Endothelial cell of umbilical vein (primary cell): ENCODE measurements at regions not wholly inside any gene's neighbourhood (a gene's known extent, or its start where the extent isn't known, plus 50 kb on each side); places are given as distances from the start of the nearest gene placed in this dataset.

Experiments used
- BruUV-seq: library from RNA; stranded (reverse); fragments of 400-500 nt; replicated peaks from 2 replicates; lab custom pipeline; 2021; lab: Mats Ljungman, UMichigan
- CTCF ChIA-PET: fragments of 300-600, 350-600 bp; sonication (Branson Sonifier 250); formaldehyde crosslinking; loops from one replicate; lab custom pipeline; 2021; ENCODE audit warnings: antibody characterized with exemption, inconsistent platforms; lab: Charles Lee
- POLR2A ChIA-PET: fragments of 300-600, 350-600 bp; sonication (Branson Sonifier 250); formaldehyde crosslinking; loops from one replicate; lab custom pipeline; 2021; ENCODE audit warnings: antibody characterized with exemption, inconsistent platforms; lab: Charles Lee
- DNase-seq: peaks from one replicate; pipeline ENCODE4 v3.0.0-alpha.2; 2011; ENCODE audit warnings: low read depth, low spot score
- FAIRE-seq: peaks from 2 replicates; lab custom pipeline; 2011; peaks lifted over from hg19 to GRCh38; lab: Jason Lieb, UNC
- H2AFZ ChIP-seq: 2 replicates; pipeline ENCODE4 v1.6.0; 2012; ENCODE audit warnings: low read depth, low read length, control low read depth, inconsistent platforms
- H3K27ac ChIP-seq: 2 replicates; pipeline ENCODE4 v1.5.1; 2011; ENCODE audit warnings: low read depth, mild to moderate bottlenecking, control low read depth, low read length, moderate library complexity; ENCODE audit not compliant: insufficient read depth
- H3K27me3 ChIP-seq, 2 experiments: 2 replicates each; pipeline versions ENCODE4 v1.6.0 to v1.6.1; 2011; ENCODE audit warnings: low read length in 2 of 2, mixed read lengths in 1 of 2; ENCODE audit not compliant: control insufficient read depth in 2 of 2, insufficient read depth in 2 of 2
- H3K36me3 ChIP-seq, 2 experiments: 2 replicates in 1 of 2; 3 replicates in 1 of 2; pipeline ENCODE4 v1.5.1; 2011; ENCODE audit warnings: low read length in 2 of 2, mild to moderate bottlenecking in 1 of 2, moderate library complexity in 1 of 2; ENCODE audit not compliant: control insufficient read depth in 2 of 2, insufficient read depth in 2 of 2; ENCODE audit errors: extremely low read depth in 1 of 2
- H3K4me1 ChIP-seq: 3 replicates; pipeline ENCODE4 v1.5.1; 2011; ENCODE audit warnings: mild to moderate bottlenecking, low read length; ENCODE audit not compliant: control insufficient read depth, insufficient read depth; ENCODE audit errors: extremely low read depth
- H3K4me2 ChIP-seq: 2 replicates; pipeline ENCODE4 v1.6.1; 2011; ENCODE audit warnings: low read length, control low read depth, mixed read lengths; ENCODE audit not compliant: insufficient read depth
- H3K4me3 ChIP-seq, 3 experiments: fragments of 200-600 bp in 1 of 3; sonication (generic), shearing (Covaris generic) in 1 of 3; replicated peaks in 1 of 3; 2 replicates each; pipeline ENCODE4 v1.5.1; 2011 to 2016; ENCODE audit warnings: control low read depth in 3 of 3, low read length in 3 of 3, mild to moderate bottlenecking in 2 of 3, inconsistent platforms in 1 of 3, low read depth in 1 of 3, moderate library complexity in 1 of 3; ENCODE audit not compliant: insufficient read depth in 1 of 3
- H3K79me2 ChIP-seq: 2 replicates; pipeline ENCODE4 v1.6.0; 2012; ENCODE audit warnings: low read length, inconsistent platforms; ENCODE audit not compliant: control insufficient read depth, insufficient read depth
- H3K9ac ChIP-seq: replicated peaks from 2 replicates; pipeline ENCODE3; 2011; ENCODE audit warnings: low read length, control low read depth; ENCODE audit not compliant: insufficient read depth; ENCODE audit errors: extremely low read depth
- H3K9me1 ChIP-seq: replicated peaks from 3 replicates; pipeline ENCODE4 v1.6.0; 2011; ENCODE audit warnings: mild to moderate bottlenecking, low read length; ENCODE audit not compliant: control insufficient read depth, insufficient read depth; ENCODE audit errors: extremely low read depth
- H3K9me3 ChIP-seq: replicated peaks from 2 replicates; pipeline ENCODE4 v1.5.1; 2012; ENCODE audit warnings: low read length, inconsistent platforms; ENCODE audit not compliant: control insufficient read depth, insufficient read depth
- H4K20me1 ChIP-seq: replicated peaks from 2 replicates; pipeline ENCODE3; 2011; ENCODE audit warnings: mild to moderate bottlenecking, low read length; ENCODE audit not compliant: control insufficient read depth, insufficient read depth; ENCODE audit errors: extremely low read depth
- EZH2 ChIP-seq: IDR thresholded peaks from 2 replicates; pipeline ENCODE4 v1.6.1; 2012; ENCODE audit warnings: borderline replicate concordance, low read depth, mild to moderate bottlenecking, moderate library complexity, low read length, inconsistent platforms; ENCODE audit not compliant: severe bottlenecking
- FOS ChIP-seq: IDR thresholded peaks from 2 replicates; pipeline ENCODE4 v1.6.1; 2011; ENCODE audit warnings: mild to moderate bottlenecking, low read length, moderate library complexity, borderline replicate concordance; ENCODE audit not compliant: insufficient read depth
- GATA2 ChIP-seq: IDR thresholded peaks from 2 replicates; pipeline ENCODE4 v1.7.0; 2011; ENCODE audit warnings: low read depth, mild to moderate bottlenecking, moderate library complexity, mixed read lengths, low read length; ENCODE audit not compliant: insufficient read length, insufficient read depth
- JUN ChIP-seq: IDR thresholded peaks from 2 replicates; pipeline ENCODE4 v1.6.1; 2011; ENCODE audit warnings: borderline replicate concordance, low read depth; ENCODE audit not compliant: insufficient read length, insufficient read depth
- MYC ChIP-seq: IDR thresholded peaks from one replicate; pipeline ENCODE4 v1.6.1; 2011; ENCODE audit warnings: mild to moderate bottlenecking, low read depth, low read length
- POLR2A ChIP-seq: IDR thresholded peaks from 2 replicates; pipeline ENCODE4 v1.6.1; 2012; ENCODE audit warnings: low read depth, mild to moderate bottlenecking, control low read depth, low read length
- POLR2AphosphoS5 ChIP-seq: IDR thresholded peaks from 2 replicates; pipeline ENCODE4 v1.6.1; 2012; ENCODE audit warnings: low read depth, mild to moderate bottlenecking, control low read depth, low read length, moderate library complexity; ENCODE audit not compliant: insufficient read depth
- dilution Hi-C: fragments of 300-500 bp; cut with MboI; formaldehyde crosslinking; loops from one replicate; pipeline ENCODE4 v1.15.0; 2019; ENCODE audit warnings: low sequenced_read_pairs; ENCODE audit not compliant: extremely low pct_ligation_motif_present
- intact Hi-C: fragments of 100-400 bp; cut with micrococcal nuclease; formaldehyde crosslinking; loops from one replicate; pipeline ENCODE4 v1.10.0; 2022
- TF ChIP-seq, protein P1 (sequence below), 2 donors: IDR thresholded peaks; 1 replicate in 1 of 2; 2 replicates in 1 of 2; pipeline ENCODE4 v1.5.1; 2011; ENCODE audit warnings: low read length in 2 of 2, mild to moderate bottlenecking in 2 of 2, moderate library complexity in 2 of 2, control low read depth in 1 of 2, inconsistent platforms in 1 of 2, low read depth in 1 of 2; ENCODE audit not compliant: insufficient read depth in 1 of 2; ENCODE audit errors: extremely low read depth in 1 of 2
- TF ChIP-seq, protein P2 (sequence below): IDR thresholded peaks from 2 replicates; pipeline ENCODE4 v1.6.1; 2011; ENCODE audit not compliant: insufficient read depth, insufficient read length

DNA sequence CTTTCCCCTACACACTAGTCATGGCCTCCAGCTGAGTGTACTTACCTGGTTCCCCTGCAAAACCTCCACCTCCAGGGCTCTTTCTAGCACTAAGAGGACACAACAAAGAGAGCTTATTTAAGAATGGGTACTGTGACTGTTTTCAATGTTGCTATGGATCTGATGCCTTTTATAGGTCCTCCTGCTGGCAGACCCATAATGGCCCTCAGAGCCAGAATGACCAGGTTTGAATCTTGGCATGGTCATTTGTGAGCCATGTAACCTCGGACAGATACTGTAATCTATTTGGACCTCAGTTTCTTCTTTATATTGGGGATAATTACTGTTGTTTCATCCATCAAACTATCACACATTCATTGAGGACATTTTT lies 137.6 kb upstream of the USP24 start:
- no peak for TF ChIP-seq POLR2A
- POLR2A ChIA-PET, result no interaction called here
- Histone ChIP-seq H3K79me2 (no peaks in the 10 kb centered on the region), H2AFZ (no peak overlapping the region), H3K4me2 (no peak overlapping the region), H3K9me3 (no peaks in the 10 kb centered on the region), H3K9me1 (no peaks in the 10 kb centered on the region), H3K4me3 (no peak overlapping the region), H3K4me1 (no peaks in the 10 kb centered on the region), H3K27ac (no peak overlapping the region), H3K36me3 (no peaks in the 10 kb centered on the region), H3K9ac (no peak overlapping the region), H4K20me1 (no peaks in the 10 kb centered on the region), H3K27me3 (no peaks in the 10 kb centered on the region)
- DNase-seq (no peak), FAIRE-seq (no peak)
- intact Hi-C loops (no loop called here), dilution Hi-C loops (no loop called here)
- BruUV-seq, result no TSS peak
- CTCF ChIA-PET, result interaction anchor here (1.4 to 1.8 kb wide), 2 partner anchors 15 to 23 kb away, joined by 5 to 6 read pairs; no protein-coding TSS in a partner anchor

DNA sequence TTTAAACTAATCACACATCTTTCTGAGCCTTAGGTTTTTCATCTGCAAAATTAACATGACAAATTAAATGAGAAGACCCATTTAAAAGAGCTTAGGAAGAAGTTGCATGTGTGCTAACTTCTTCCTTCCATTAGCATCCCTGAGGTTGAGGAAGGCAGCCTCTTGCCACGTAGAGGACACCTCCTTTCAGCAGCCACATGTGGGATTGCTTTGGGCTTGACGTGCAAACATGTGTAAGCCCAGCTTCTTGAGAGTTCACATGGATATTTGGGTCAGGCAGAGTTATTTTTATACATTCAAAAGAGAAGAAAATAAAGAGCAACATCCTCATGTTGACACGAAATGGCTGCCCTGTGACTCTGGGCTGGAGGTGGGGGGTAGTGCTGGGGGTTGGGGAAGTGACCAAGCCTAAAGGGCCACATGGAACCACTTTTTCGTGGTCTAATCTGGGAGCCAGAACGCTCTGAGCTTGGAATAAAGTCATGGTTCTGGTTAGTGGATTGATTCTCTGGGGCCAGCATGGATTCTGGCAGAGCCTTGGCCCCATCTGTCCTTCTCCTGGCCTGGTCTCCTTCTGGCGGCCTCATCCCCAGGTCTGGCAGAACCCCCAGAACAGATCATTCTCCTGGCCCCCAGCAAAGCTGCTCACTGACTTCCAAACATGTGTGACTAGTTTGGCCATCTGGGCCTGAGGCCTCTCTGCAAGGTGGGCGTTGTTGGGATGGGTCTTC lies 137.1 kb upstream of the USP24 start:
- ChIA-PET CTCF (interaction anchor here (0.6 to 1.8 kb wide), 2 partner anchors 14 to 24 kb away, joined by 3 to 5 read pairs; no protein-coding TSS in a partner anchor), POLR2A (no interaction called here)
- H3K9me1 ChIP-seq, result no peaks in the 10 kb centered on the region
- no peaks in the 10 kb centered on the region for H4K20me1 ChIP-seq
- TF ChIP-seq EZH2 (no peak), POLR2A (no peak), MYC (no peak), GATA2 (no peak), POLR2AphosphoS5 (no peak), JUN (no peak), FOS (no peak)
- TF ChIP-seq, protein P1, sequence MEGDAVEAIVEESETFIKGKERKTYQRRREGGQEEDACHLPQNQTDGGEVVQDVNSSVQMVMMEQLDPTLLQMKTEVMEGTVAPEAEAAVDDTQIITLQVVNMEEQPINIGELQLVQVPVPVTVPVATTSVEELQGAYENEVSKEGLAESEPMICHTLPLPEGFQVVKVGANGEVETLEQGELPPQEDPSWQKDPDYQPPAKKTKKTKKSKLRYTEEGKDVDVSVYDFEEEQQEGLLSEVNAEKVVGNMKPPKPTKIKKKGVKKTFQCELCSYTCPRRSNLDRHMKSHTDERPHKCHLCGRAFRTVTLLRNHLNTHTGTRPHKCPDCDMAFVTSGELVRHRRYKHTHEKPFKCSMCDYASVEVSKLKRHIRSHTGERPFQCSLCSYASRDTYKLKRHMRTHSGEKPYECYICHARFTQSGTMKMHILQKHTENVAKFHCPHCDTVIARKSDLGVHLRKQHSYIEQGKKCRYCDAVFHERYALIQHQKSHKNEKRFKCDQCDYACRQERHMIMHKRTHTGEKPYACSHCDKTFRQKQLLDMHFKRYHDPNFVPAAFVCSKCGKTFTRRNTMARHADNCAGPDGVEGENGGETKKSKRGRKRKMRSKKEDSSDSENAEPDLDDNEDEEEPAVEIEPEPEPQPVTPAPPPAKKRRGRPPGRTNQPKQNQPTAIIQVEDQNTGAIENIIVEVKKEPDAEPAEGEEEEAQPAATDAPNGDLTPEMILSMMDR (IDR thresholded peaks at IDR 0.05; ENCODE audit: extremely low read depth in 1 of 2, insufficient read depth in 1 of 2, low read depth in 1 of 2, low read length in 2 of 2), result no peak
- TF ChIP-seq, protein P2, sequence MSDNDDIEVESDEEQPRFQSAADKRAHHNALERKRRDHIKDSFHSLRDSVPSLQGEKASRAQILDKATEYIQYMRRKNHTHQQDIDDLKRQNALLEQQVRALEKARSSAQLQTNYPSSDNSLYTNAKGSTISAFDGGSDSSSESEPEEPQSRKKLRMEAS, result no peak
- no peak for FAIRE-seq
- dilution Hi-C loops (no loop called here), intact Hi-C loops (no loop called here)
- H3K27ac ChIP-seq, result no peak overlapping the region
- H3K4me3 ChIP-seq, result no peak overlapping the region
- DNase-seq, result no peak
- H2AFZ ChIP-seq, result no peak overlapping the region
- H3K36me3 ChIP-seq, result no peaks in the 10 kb centered on the region
- no peaks in the 10 kb centered on the region for H3K27me3 ChIP-seq
- H3K79me2 ChIP-seq, result no peaks in the 10 kb centered on the region
- no peak overlapping the region for H3K4me2 ChIP-seq
- no peaks in the 10 kb centered on the region for H3K9me3 ChIP-seq
- no peaks in the 10 kb centered on the region for H3K4me1 ChIP-seq
- no peak overlapping the region for H3K9ac ChIP-seq
- BruUV-seq, result no TSS peak
